ENCODE measurements at regions not wholly inside any gene's neighbourhood (a gene's known extent, or its start where the extent isn't known, plus 50 kb on each side); places are given as distances from the start of the nearest gene placed in this dataset.

- TF ChIP-seq CTCF (IDR thresholded peaks at IDR 0.05) (no peak), POLR2A (IDR thresholded peaks at IDR 0.05) (no peak)
Measured at GRCh38 chr6:134739299-134740026, 210.4 kb downstream of the ALDH8A1 start.

Data from right lobe of liver (tissue), 4 donors.